Adrenal gland (tissue), 9 donors: ENCODE measurements at regions not wholly inside any gene's neighbourhood (a gene's known extent, or its start where the extent isn't known, plus 50 kb on each side); places are given as distances from the start of the nearest gene placed in this dataset.

ENCODE experiments used
- DNase-seq, 7 donors: peaks; one replicate each; pipeline ENCODE4 v3.0.0-alpha.2; 2019 to 2020
- H3K27ac ChIP-seq, 5 donors: fragments of 200-600 bp; sonication (generic) in 4 of 5; 1 replicate in 3 of 5; 2 replicates in 2 of 5; pipeline versions ENCODE4 v1.5.1 to v1.8.0; 2016 to 2020; ENCODE audit warnings: mild to moderate bottlenecking in 1 of 5
- H3K27me3 ChIP-seq: fragments of 200-600 bp; 2 replicates; pipeline ENCODE4 v1.8.0; 2021
- H3K36me3 ChIP-seq, 2 donors: fragments of 200-600 bp; replicated peaks in 1 of 2; 1 replicate in 1 of 2; 2 replicates in 1 of 2; pipeline versions ENCODE4 v1.5.1 to v1.8.0; 2018 to 2022
- H3K4me1 ChIP-seq, 2 donors: fragments of 200-600 bp; replicated peaks in 1 of 2; 1 replicate in 1 of 2; 2 replicates in 1 of 2; pipeline versions ENCODE4 v1.5.1 to v1.8.0; 2018 to 2021
- H3K4me3 ChIP-seq, 4 donors: fragments of 200-600 bp; sonication (generic) in 3 of 4; one replicate each; pipeline ENCODE4 v1.5.1; 2016 to 2018
- H3K9me3 ChIP-seq, 3 donors: fragments of 200-600 bp; sonication (generic) in 1 of 3; replicated peaks in 1 of 3; 1 replicate in 2 of 3; 2 replicates in 1 of 3; pipeline versions ENCODE4 v1.5.1 to v1.8.0; 2016 to 2021
- POLR2A ChIP-seq, 2 donors: fragments of 450-650 bp; IDR thresholded peaks; one replicate each; pipeline ENCODE4 v1.6.1; 2017; ENCODE audit warnings: antibody characterized with exemption in 2 of 2, mild to moderate bottlenecking in 2 of 2, moderate library complexity in 1 of 2
- whole genome bisulfite sequencing, 4 donors: extraction: QIAGEN DNeasy Blood & Tissue Kit in 2 of 4; methylation state at CpG; one replicate each; pipeline versions ENCODE4 v1.1.5 to v1.1.7; 2013 to 2017; 5-methylcytosine and 5-hydroxymethylcytosine counted together
- intact Hi-C, 2 donors: fragments of 100-400 bp; cut with DNase I; formaldehyde crosslinking; loops; one replicate each; pipeline versions ENCODE4 v1.14.1 to v1.15.0; 2022 to 2023
- TF ChIP-seq, protein P1 (sequence below), 6 experiments: fragments of 450-650 bp in 4 of 6; fragments of 200-600 bp in 2 of 6; sonication (generic) in 1 of 6; IDR thresholded peaks; 1 replicate in 5 of 6; 2 replicates in 1 of 6; pipeline versions ENCODE4 v1.5.1 to v1.8.0; 2016 to 2021; ENCODE audit warnings: antibody characterized with exemption in 6 of 6, mild to moderate bottlenecking in 2 of 6, moderate library complexity in 1 of 6
- donor health status: healthy with polysubstance abuse.
- donor health status: Bipolar disorder and iron deficiency.
- donor health status: DM: yes; HTN: yes; CAD: no.
- donor health status: DM: no; HTN: no; CAD: no.
- donor health status: DM: no; HTN: no; CAD: no.

DNA sequence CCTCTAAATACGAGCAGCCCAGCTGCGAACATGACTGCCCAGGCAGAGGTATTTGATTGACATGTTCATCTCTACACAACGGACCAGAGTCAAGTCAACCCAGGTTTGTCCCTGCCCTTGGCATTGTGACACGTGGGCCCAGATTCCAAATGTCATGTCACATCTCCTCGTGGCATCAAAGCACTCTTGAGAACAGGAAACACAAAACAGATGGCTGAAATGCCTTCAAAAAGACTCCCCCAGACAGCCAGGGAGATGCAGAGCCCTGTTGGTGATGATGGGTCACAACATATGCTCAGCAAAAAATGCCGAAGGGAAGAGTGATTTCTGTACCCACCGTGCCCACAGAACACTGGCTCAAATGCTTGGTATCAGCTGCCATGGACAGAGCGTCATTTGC is 337.8 kb upstream of the DAB1 start:
- 45 to 53% (median 49%) methylated on average over 8 of the region's 8 CpGs for WGBS, 4 donors
- no peak overlapping the region for H3K4me3 ChIP-seq

DNA sequence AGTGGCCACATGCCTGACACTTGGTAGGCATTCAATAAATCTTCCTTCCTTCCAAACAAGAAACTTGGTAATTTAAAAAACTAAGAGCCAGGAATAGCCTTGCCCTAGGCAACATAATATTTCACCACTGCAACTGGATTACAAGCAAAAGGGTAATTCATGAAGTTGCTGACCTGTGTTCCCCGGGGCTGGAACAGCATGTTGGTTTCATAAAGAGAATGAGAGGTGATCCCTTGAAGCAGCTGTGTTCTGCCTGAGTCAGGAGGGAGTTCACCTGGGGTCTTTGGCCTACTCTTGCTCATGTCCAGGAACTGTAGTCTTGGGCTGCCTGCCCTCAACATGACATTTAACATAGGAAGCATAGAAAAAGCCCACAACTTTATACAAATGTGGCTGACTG is 329.0 kb upstream of the DAB1 start:
- Histone ChIP-seq H3K9me3 (no peaks in the 10 kb centered on the region), H3K4me1 (no peaks in the 10 kb centered on the region), H3K27ac (no peak overlapping the region), H3K36me3 (no peaks in the 10 kb centered on the region), H3K27me3 (no peaks in the 10 kb centered on the region), H3K4me3 (no peak overlapping the region)
- TF ChIP-seq, protein P1, sequence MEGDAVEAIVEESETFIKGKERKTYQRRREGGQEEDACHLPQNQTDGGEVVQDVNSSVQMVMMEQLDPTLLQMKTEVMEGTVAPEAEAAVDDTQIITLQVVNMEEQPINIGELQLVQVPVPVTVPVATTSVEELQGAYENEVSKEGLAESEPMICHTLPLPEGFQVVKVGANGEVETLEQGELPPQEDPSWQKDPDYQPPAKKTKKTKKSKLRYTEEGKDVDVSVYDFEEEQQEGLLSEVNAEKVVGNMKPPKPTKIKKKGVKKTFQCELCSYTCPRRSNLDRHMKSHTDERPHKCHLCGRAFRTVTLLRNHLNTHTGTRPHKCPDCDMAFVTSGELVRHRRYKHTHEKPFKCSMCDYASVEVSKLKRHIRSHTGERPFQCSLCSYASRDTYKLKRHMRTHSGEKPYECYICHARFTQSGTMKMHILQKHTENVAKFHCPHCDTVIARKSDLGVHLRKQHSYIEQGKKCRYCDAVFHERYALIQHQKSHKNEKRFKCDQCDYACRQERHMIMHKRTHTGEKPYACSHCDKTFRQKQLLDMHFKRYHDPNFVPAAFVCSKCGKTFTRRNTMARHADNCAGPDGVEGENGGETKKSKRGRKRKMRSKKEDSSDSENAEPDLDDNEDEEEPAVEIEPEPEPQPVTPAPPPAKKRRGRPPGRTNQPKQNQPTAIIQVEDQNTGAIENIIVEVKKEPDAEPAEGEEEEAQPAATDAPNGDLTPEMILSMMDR (IDR thresholded peaks at IDR 0.05), result no peak
- no peak for TF ChIP-seq POLR2A (IDR thresholded peaks at IDR 0.05)
- WGBS, 4 donors, result 44 to 100% (median 65%) methylated on average over 1 of the region's 1 CpG
- DNase-seq, result peak in 1 of 7 donors; percentile 69
- intact Hi-C loops, result no loop called here

More for the DNA sequence above, 337.8 kb upstream of the DAB1 start:
- DNase-seq, result no peak
- TF ChIP-seq, protein P1 (IDR thresholded peaks at IDR 0.05), result no peak
- TF ChIP-seq POLR2A (IDR thresholded peaks at IDR 0.05), result no peak
- no peaks in the 10 kb centered on the region for H3K27me3 ChIP-seq
- H3K4me1 ChIP-seq, result no peaks in the 10 kb centered on the region
- H3K36me3 ChIP-seq, result no peaks in the 10 kb centered on the region
- H3K27ac ChIP-seq, result no peak overlapping the region
- intact Hi-C loops, result no loop called here
- H3K9me3 ChIP-seq, result no peaks in the 10 kb centered on the region

DNA sequence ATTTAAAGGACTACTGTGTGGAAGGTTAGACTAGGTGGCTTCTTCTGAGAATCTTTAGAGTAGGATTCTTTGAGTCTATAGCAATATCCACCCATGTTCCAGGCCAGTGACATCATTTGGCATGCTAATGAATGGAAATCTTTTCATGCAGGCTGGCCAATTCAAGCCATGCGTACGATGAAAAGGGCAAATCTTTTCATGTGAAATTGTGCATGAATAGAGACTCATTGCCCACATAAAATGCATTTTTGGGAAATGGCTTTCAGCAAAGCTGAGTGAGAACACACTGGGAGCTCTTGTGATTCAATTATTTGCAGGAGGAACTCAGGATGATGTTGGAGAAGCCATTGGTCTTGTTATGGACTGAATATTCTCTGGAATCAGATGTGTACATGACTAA is 324.9 kb upstream of the DAB1 start:
- Histone ChIP-seq H3K9me3 (no peaks in the 10 kb centered on the region), H3K36me3 (no peaks in the 10 kb centered on the region), H3K27ac (no peak overlapping the region), H3K27me3 (no peaks in the 10 kb centered on the region), H3K4me1 (no peaks in the 10 kb centered on the region), H3K4me3 (no peak overlapping the region)
- intact Hi-C loops, result no loop called here
- TF ChIP-seq, protein P1 (IDR thresholded peaks at IDR 0.05), result no peak
- TF ChIP-seq POLR2A (IDR thresholded peaks at IDR 0.05), result no peak
- WGBS, 4 donors, result 84 to 95% (median 93%) methylated on average over 2 of the region's 2 CpGs
- no peak for DNase-seq

DNA sequence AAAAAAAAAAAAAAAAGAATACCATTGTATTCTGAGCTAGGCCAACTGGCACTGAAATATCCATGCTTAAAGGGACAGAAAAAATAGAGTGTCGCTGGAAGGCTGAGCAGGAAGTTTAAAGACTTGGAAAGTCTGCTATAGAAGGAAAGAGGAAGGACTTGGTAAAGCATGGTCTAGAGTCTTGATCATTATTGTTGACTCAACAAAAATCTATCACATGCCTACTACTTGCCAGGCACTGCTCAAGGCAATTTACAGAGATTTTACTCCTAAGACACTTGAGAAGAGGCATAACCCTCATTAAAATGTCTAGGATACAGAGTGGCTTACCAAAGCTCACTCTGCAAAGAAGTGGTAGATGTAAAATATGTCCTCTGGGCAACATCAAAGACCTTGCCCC is 324.0 kb upstream of the DAB1 start:
- 56 to 91% (median 87%) methylated on average over 1 of the region's 1 CpG for WGBS, 4 donors
- Histone ChIP-seq H3K27ac (no peak overlapping the region), H3K4me1 (no peaks in the 10 kb centered on the region), H3K27me3 (no peaks in the 10 kb centered on the region), H3K36me3 (no peaks in the 10 kb centered on the region), H3K9me3 (no peaks in the 10 kb centered on the region), H3K4me3 (no peak overlapping the region)
- no peak for DNase-seq
- TF ChIP-seq, protein P1 (IDR thresholded peaks at IDR 0.05), result no peak
- no peak for TF ChIP-seq POLR2A (IDR thresholded peaks at IDR 0.05)
- intact Hi-C loops, result no loop called here
